PC-9 (cell line): ENCODE measurements at regions not wholly inside any gene's neighbourhood (a gene's known extent, or its start where the extent isn't known, plus 50 kb on each side); places are given as distances from the start of the nearest gene placed in this dataset.

Source experiments
- EZH2 ChIP-seq: fragments of 200-600 bp; sonication (generic); IDR thresholded peaks from 2 replicates; pipeline ENCODE4 v1.8.0; 2017; ENCODE audit warnings: antibody characterized with exemption, low read depth
- TF ChIP-seq, protein P1 (sequence below): fragments of 200-600 bp; sonication (generic); conservative IDR thresholded peaks from 2 replicates; pipeline ENCODE4 v1.6.1; 2017; ENCODE audit warnings: mixed run types, antibody characterized with exemption, mild to moderate bottlenecking, moderate library complexity

- TF ChIP-seq EZH2, result no peak
- TF ChIP-seq, protein P1, sequence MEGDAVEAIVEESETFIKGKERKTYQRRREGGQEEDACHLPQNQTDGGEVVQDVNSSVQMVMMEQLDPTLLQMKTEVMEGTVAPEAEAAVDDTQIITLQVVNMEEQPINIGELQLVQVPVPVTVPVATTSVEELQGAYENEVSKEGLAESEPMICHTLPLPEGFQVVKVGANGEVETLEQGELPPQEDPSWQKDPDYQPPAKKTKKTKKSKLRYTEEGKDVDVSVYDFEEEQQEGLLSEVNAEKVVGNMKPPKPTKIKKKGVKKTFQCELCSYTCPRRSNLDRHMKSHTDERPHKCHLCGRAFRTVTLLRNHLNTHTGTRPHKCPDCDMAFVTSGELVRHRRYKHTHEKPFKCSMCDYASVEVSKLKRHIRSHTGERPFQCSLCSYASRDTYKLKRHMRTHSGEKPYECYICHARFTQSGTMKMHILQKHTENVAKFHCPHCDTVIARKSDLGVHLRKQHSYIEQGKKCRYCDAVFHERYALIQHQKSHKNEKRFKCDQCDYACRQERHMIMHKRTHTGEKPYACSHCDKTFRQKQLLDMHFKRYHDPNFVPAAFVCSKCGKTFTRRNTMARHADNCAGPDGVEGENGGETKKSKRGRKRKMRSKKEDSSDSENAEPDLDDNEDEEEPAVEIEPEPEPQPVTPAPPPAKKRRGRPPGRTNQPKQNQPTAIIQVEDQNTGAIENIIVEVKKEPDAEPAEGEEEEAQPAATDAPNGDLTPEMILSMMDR, result no peak
These were observed 70.6 kb upstream of the ASAP2 start for GRCh38 chr2:9135822-9136558.
